Left hindlimb (tissue), 1 donor: ENCODE measurements at regions not wholly inside any gene's neighbourhood (a gene's known extent, or its start where the extent isn't known, plus 50 kb on each side); places are given as distances from the start of the nearest gene placed in this dataset.
A peak's percentile ranks its signal among the peaks of the same experiment; 100 is the strongest.
"Not testable (repeated sequence)": the region's sequence is repeated elsewhere in the genome, so short reads cannot be mapped to it uniquely, and the experiment has no call there.

Source experiments
- DNase-seq: peaks from one replicate; pipeline ENCODE4 v3.0.0-alpha.2; 2018

DNA sequence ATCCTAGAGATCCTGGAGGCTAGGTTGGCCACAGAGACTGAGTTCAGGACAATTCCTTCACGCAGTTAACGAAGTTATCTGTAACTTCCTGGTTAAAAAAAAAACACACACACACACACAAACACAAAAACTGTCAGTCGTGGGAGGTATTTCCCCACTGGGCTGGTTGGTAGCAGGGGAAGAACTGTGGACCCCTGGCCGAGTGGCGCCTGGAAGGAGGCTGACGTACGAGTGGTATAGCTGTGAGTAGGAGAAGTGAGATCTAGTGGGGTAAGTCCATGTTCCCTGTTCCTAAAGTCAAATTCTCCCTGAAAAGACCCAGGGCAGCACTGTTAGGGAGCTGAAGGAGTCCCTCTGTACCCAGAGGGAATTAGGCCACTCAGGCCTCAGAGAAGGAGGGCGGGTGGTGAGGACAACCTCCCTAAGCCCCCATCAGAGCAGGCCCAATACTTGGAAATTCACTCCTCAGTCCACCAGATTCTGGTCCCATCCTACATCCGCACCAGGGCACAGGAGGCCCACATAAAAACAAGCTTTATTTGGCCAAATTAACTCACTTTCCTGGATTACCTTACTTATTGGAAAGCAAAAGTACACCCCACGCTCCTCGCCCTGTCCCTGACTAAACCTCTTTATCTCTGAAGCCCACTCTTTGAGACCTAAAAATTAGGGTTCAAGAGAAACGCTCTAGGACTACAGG is 108.3 kb upstream of the FOXD4L5 start:
- DNase-seq, result not testable (repeated sequence)

GRCh38 chr9:65392611-65393010 is 107.6 kb upstream of the FOXD4L5 start:
- DNase-seq, result not testable (repeated sequence)

DNA sequence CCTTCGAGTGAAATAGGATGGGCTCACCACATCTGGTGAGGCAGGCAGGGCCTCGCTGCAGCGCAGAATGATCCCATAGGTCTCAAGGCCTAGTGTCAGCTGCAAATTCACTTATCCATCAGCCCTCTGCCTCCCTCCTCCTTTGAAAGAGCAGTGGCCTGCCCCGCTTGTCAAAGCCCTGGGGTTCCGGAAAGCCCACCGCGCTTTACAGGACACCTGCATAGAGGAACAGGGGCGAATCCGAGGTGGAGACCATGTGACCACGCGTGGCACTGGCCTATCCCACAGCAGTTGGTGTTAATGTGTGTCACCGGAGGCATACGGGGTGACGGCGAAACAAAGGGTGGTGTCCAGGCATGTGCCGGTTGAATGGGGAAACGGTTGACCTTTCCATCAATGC is 104.7 kb upstream of the FOXD4L5 start:
- DNase-seq, result not testable (repeated sequence)

GRCh38 chr9:65389216-65389615 is 104.2 kb upstream of the FOXD4L5 start:
- DNase-seq, result not testable (repeated sequence)

DNA sequence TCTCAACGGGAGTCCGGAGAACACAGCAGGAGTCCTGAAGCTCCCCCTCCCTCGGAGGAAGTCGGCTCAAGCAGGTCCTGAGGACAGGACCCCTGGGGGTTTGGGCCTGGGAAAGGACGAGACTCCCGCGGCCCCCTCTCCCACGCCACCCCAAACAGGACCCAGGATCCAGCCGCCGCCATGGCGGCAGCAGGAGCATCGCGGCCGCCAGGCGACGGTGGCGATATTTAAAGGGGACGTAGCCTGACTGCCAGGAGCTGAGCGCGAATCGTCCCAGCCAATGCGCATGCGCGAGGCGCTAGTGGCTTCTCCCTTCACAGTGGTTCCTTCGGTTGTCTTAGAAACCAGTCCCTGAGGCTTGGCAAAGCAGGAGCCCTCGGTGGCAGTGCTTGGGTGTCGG is 101.7 kb upstream of the FOXD4L5 start:
- peak; percentile 81 for DNase-seq

- not testable (repeated sequence) for DNase-seq
Measured at GRCh38 chr9:65386191-65386590, 101.2 kb upstream of the FOXD4L5 start.

DNA sequence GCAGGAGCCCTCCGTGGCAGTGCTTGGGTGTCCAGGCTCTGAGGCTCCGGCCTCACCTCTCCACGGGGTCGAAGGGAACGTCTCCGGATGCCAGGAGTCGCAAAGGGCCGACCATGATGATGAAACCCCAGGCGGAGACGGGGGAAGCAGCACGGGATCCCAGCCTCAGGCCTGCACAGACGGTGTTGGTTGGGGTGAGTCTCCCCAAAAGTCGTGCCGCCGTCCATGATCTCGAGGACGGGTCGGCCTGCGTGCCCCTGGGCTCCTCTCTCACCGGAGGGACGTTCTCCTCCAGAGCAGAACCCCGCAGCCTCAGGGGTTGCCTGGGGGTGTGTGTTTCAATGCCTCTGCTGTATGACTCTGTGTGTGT is 100.6 kb upstream of the FOXD4L5 start:
- DNase-seq, result not testable (repeated sequence)

GRCh38 chr9:65384759-65385654 is 100.0 kb upstream of the FOXD4L5 start:
- not testable (repeated sequence) for DNase-seq

- DNase-seq, result not testable (repeated sequence)
Measured at GRCh38 chr9:65384066-65384465, 99.1 kb upstream of the FOXD4L5 start.

DNA sequence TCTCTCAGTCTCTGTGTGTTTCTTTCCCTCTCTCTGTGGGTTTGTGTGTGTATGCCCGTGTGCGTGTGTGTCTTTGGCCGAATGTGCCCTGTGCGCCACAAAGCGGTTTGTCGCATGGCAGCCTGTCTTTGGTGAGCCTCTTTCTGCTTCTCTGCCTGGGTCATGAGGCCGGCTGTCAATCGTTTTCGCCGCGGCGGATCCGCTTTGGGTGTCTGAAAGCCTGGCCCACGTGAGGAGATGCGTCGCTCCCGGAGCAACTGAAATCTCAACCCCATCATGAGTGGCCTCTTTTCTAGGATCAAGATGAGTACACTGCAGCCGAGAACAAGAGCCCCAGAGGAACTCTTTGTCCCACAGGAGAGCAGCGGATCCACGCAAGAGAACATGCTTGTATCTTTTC is 98.6 kb upstream of the FOXD4L5 start:
- DNase-seq, result not testable (repeated sequence)

GRCh38 chr9:65382701-65383318 is 97.8 kb upstream of the FOXD4L5 start:
- not testable (repeated sequence) for DNase-seq
